Left cardiac atrium (tissue), 4 donors: ENCODE measurements at regions not wholly inside any gene's neighbourhood (a gene's known extent, or its start where the extent isn't known, plus 50 kb on each side); places are given as distances from the start of the nearest gene placed in this dataset.
"Not testable (repeated sequence)": the region's sequence is repeated elsewhere in the genome, so short reads cannot be mapped to it uniquely, and the experiment has no call there.

Source experiments
- ATAC-seq, 2 donors: fragments of 200-7000 bp; cut with Tn5 transposase; one replicate each; pipeline ENCODE4 v1.9.1; 2020; ENCODE audit warnings: mild to moderate bottlenecking in 2 of 2, moderate library complexity in 2 of 2
- DNase-seq: peaks from one replicate; pipeline ENCODE4 v3.0.0-alpha.2; 2020
- intact Hi-C, 2 donors: fragments of 100-400 bp; cut with DNase I; formaldehyde crosslinking; loops; one replicate each; pipeline versions ENCODE4 v1.14.1 to v1.15.1; 2022 to 2023
- donor health status: DM: no; HTN: yes; CAD: no.
- donor health status: DM: no; HTN: yes; CAD: no; lungs with severe emphysema.
- donor health status: DM: yes; HTN: yes; CAD: no.
- donor health status: Dilated cardiomyopathy.

- ATAC-seq: no peak
- no peak for DNase-seq
- intact Hi-C loops: no loop called here
Observed at GRCh38 chr2:139495851-139496250, 715.7 kb upstream of the NXPH2 start.

- no peak for DNase-seq
- ATAC-seq: no peak
- intact Hi-C loops: no loop called here
Observed at GRCh38 chr2:139492131-139492680, 712.0 kb upstream of the NXPH2 start.

GRCh38 chr2:139480161-139480650, 700.0 kb upstream of the NXPH2 start:
- intact Hi-C loops: no loop called here
- ATAC-seq (no peak), DNase-seq (no peak)

GRCh38 chr2:139478165-139478914, 698.1 kb upstream of the NXPH2 start:
- no peak for ATAC-seq
- intact Hi-C loops: no loop called here
- DNase-seq: no peak

- ATAC-seq (no peak), DNase-seq (no peak)
- intact Hi-C loops: no loop called here
Observed at GRCh38 chr2:139477618-139478017, 697.4 kb upstream of the NXPH2 start.

- intact Hi-C loops: no loop called here
- no peak for ATAC-seq
- DNase-seq: no peak
Observed at GRCh38 chr2:139469985-139470384, 689.8 kb upstream of the NXPH2 start.

- intact Hi-C loops: no loop called here
- no peak for DNase-seq
- no peak for ATAC-seq
Observed at GRCh38 chr2:139465789-139466188, 685.6 kb upstream of the NXPH2 start.

GRCh38 chr2:139457873-139458272, 677.7 kb upstream of the NXPH2 start:
- intact Hi-C loops: no loop called here
- no peak for DNase-seq
- no peak for ATAC-seq

GRCh38 chr2:139454251-139454650, 674.1 kb upstream of the NXPH2 start:
- ATAC-seq (no peak), DNase-seq (no peak)
- intact Hi-C loops: no loop called here

- ATAC-seq (no peak), DNase-seq (no peak)
- intact Hi-C loops: no loop called here
Observed at GRCh38 chr2:139439100-139439499, 658.9 kb upstream of the NXPH2 start.

GRCh38 chr2:139438478-139438877, 658.3 kb upstream of the NXPH2 start:
- ATAC-seq (no peak), DNase-seq (no peak)
- intact Hi-C loops: no loop called here

- no peak for DNase-seq
- intact Hi-C loops: no loop called here
Observed at GRCh38 chr2:139427164-139427563, 647.0 kb upstream of the NXPH2 start.

GRCh38 chr2:139424101-139424500, 643.9 kb upstream of the NXPH2 start:
- intact Hi-C loops: no loop called here
- no peak for ATAC-seq
- no peak for DNase-seq

More at GRCh38 chr2:139427164-139427563, 647.0 kb upstream of the NXPH2 start:
- no peak for ATAC-seq

GRCh38 chr2:139411236-139411635, 631.0 kb upstream of the NXPH2 start:
- no peak for ATAC-seq
- intact Hi-C loops: no loop called here
- no peak for DNase-seq

- DNase-seq, ATAC-seq, intact Hi-C loops: not testable (repeated sequence)
Observed at GRCh38 chr2:139410833-139411174, 630.6 kb upstream of the NXPH2 start.

GRCh38 chr2:139410147-139410832, 630.1 kb upstream of the NXPH2 start:
- intact Hi-C loops, DNase-seq, ATAC-seq: not testable (repeated sequence)

GRCh38 chr2:139409212-139409611, 629.0 kb upstream of the NXPH2 start:
- DNase-seq (no peak), ATAC-seq (no peak)
- intact Hi-C loops: no loop called here

- intact Hi-C loops: no loop called here
- DNase-seq (no peak), ATAC-seq (no peak)
Observed at GRCh38 chr2:139403948-139404347, 623.8 kb upstream of the NXPH2 start.

- intact Hi-C loops: no loop called here
- ATAC-seq: no peak
- DNase-seq: no peak
Observed at GRCh38 chr2:139394801-139395200, 614.6 kb upstream of the NXPH2 start.

GRCh38 chr2:139389391-139389790, 609.2 kb upstream of the NXPH2 start:
- intact Hi-C loops: no loop called here
- no peak for ATAC-seq
- no peak for DNase-seq

- ATAC-seq: no peak
- intact Hi-C loops: no loop called here
- DNase-seq: no peak
Observed at GRCh38 chr2:139386401-139386800, 606.2 kb upstream of the NXPH2 start.
